ENCODE measurements at regions not wholly inside any gene's neighbourhood (a gene's known extent, or its start where the extent isn't known, plus 50 kb on each side); places are given as distances from the start of the nearest gene placed in this dataset.

- no peak overlapping the region for H4K8ac ChIP-seq (ENCODE audit: low read depth in 2 of 2, low read length in 2 of 2)
- no peak overlapping the region for H4K5ac ChIP-seq (ENCODE audit: low read depth, low read length)
- CTCF ChIA-PET, result no interaction called here
- H3K14ac ChIP-seq (replicated peaks; ENCODE audit: low read depth, low read length), result no peak overlapping the region
- H4K91ac ChIP-seq (ENCODE audit: insufficient read depth, low read depth, low read length), result no peak overlapping the region
- H3K9me1 ChIP-seq (ENCODE audit: insufficient read depth, low read length), result no peaks in the 10 kb centered on the region
- no peak overlapping the region for H2BK5ac ChIP-seq (ENCODE audit: low read depth, low read length, poor library complexity, severe bottlenecking)
- H3K27me3 ChIP-seq (ENCODE audit: control insufficient read depth, insufficient read depth, low read length), result no peaks in the 10 kb centered on the region
- H2BK20ac ChIP-seq (ENCODE audit: low read depth, low read length), result no peak overlapping the region
- no peaks in the 10 kb centered on the region for H4K20me1 ChIP-seq (ENCODE audit: insufficient read depth, low read length)
- no peak for TF ChIP-seq CTCF (conservative IDR thresholded peaks at IDR 0.05; ENCODE audit: low read depth, low read length)
- TF ChIP-seq MAZ (IDR thresholded peaks at IDR 0.05; ENCODE audit: borderline replicate concordance, low read depth, low read length), result no peak
- no peak for TF ChIP-seq SMC3 (IDR thresholded peaks at IDR 0.05; ENCODE audit: low read depth, low read length)
- no peak for TF ChIP-seq ELK1 (IDR thresholded peaks at IDR 0.05; ENCODE audit: borderline replicate concordance, low read depth, low read length)
- no peak for TF ChIP-seq MAFK (IDR thresholded peaks at IDR 0.05; ENCODE audit: low read depth, low read length)
- no peak for TF ChIP-seq MXI1 (IDR thresholded peaks at IDR 0.05; ENCODE audit: borderline replicate concordance, low read depth, low read length)
- no peak for TF ChIP-seq RAD21 (IDR thresholded peaks at IDR 0.05; ENCODE audit: low read length)
- no peak for TF ChIP-seq NFE2L2 (IDR thresholded peaks at IDR 0.05; ENCODE audit: low read depth, low read length)
- no peak for TF ChIP-seq BHLHE40 (IDR thresholded peaks at IDR 0.05; ENCODE audit: low read depth, low read length)
- no peak for TF ChIP-seq RFX5 (IDR thresholded peaks at IDR 0.05; ENCODE audit: low read depth, low read length)
- TF ChIP-seq FOS (IDR thresholded peaks at IDR 0.05; ENCODE audit: low read depth, low read length), result no peak
- no peak for TF ChIP-seq RCOR1 (IDR thresholded peaks at IDR 0.05; ENCODE audit: insufficient replicate concordance, low read length)
- no peak for TF ChIP-seq CHD1 (IDR thresholded peaks at IDR 0.05; ENCODE audit: low read depth, low read length)
- TF ChIP-seq POLR2A (IDR thresholded peaks at IDR 0.05; ENCODE audit: low read depth, low read length), result no peak
- TF ChIP-seq CEBPB (IDR thresholded peaks at IDR 0.05; ENCODE audit: low read depth, low read length), result no peak
- TF ChIP-seq USF2 (IDR thresholded peaks at IDR 0.05; ENCODE audit: low read depth, low read length), result no peak
- H3K27ac ChIP-seq (ENCODE audit: insufficient read depth, low read length), result no peak overlapping the region
- BruUV-seq (replicated peaks), result no TSS peak
- H3K56ac ChIP-seq (ENCODE audit: extremely low read depth, insufficient read depth, low read length), result no peak overlapping the region
- no peaks in the 10 kb centered on the region for H3K79me1 ChIP-seq (ENCODE audit: low read depth in 1 of 2, low read length in 2 of 2)
- no peak overlapping the region for H3K4me2 ChIP-seq (ENCODE audit: low read depth, low read length)
- dilution Hi-C loops (cut with HindIII; ENCODE audit: low sequenced_read_pairs, unreplicated experiment) (no loop called here), in situ Hi-C loops (cut with MboI; ENCODE audit: low sequenced_read_pairs) (no loop called here), intact Hi-C loops (cut with micrococcal nuclease) (no loop called here)
- no peak overlapping the region for H2BK15ac ChIP-seq (ENCODE audit: low read depth, low read length)
- no peak overlapping the region for H2BK120ac ChIP-seq (ENCODE audit: low read depth, low read length)
- no peak overlapping the region for H3K23ac ChIP-seq (ENCODE audit: low read depth, low read length)
- H3K9ac ChIP-seq (ENCODE audit: low read depth, low read length), result no peak overlapping the region
- ATAC-seq (ENCODE audit: low read depth) (no peak), DNase-seq (no peak)
- H3K4me1 ChIP-seq (ENCODE audit: control insufficient read depth, insufficient read depth, low read length), result no peaks in the 10 kb centered on the region
- no peaks in the 10 kb centered on the region for H3K36me3 ChIP-seq (ENCODE audit: control insufficient read depth, insufficient read depth, low read length)
- H2AK5ac ChIP-seq (ENCODE audit: low read depth, low read length), result no peak overlapping the region
- H3K4me3 ChIP-seq (ENCODE audit: insufficient read depth, low read depth, low read length), result no peak overlapping the region
- H2AK9ac ChIP-seq (replicated peaks; ENCODE audit: low read depth, low read length, poor library complexity), result no peak overlapping the region
- H3K4ac ChIP-seq (ENCODE audit: low read depth, low read length), result no peak overlapping the region
- POLR2A ChIA-PET (ENCODE audit: unreplicated experiment), result no interaction called here
- no peak overlapping the region for H3K18ac ChIP-seq (ENCODE audit: low read depth, low read length)
- no peak overlapping the region for H2AFZ ChIP-seq (replicated peaks; ENCODE audit: low read length, poor library complexity)
- no peaks in the 10 kb centered on the region for H3K9me3 ChIP-seq (ENCODE audit: control insufficient read depth, insufficient read depth, low read length)
Measured at GRCh38 chr3:75035146-75035545, 420.7 kb upstream of the CNTN3 start.

Measured in IMR-90 (cell line).